H1 (cell line): ENCODE measurements at regions not wholly inside any gene's neighbourhood (a gene's known extent, or its start where the extent isn't known, plus 50 kb on each side); places are given as distances from the start of the nearest gene placed in this dataset.

ENCODE experiments used
- CTCF ChIA-PET: fragments of 300-600 bp; sonication (Branson Sonifier 250); formaldehyde crosslinking; loops from one replicate; lab custom pipeline; 2021; ENCODE audit not compliant: partially characterized antibody; lab: Charles Lee
- POLR2A ChIA-PET: fragments of 300-600 bp; sonication (Branson Sonifier 250); formaldehyde crosslinking; loops from one replicate; lab custom pipeline; 2021; ENCODE audit warnings: inconsistent platforms; ENCODE audit not compliant: partially characterized antibody; lab: Charles Lee
- DNase-seq, 2 experiments: peaks; one replicate each; pipeline versions ENCODE4 v3.0.0 to v3.0.0-alpha.2; 2010 to 2022; ENCODE audit warnings: low spot score in 2 of 2, low read depth in 1 of 2, mixed read lengths in 1 of 2
- FAIRE-seq: peaks from 2 replicates; lab custom pipeline; 2011; peaks lifted over from hg19 to GRCh38; lab: Jason Lieb, UNC
- H2AFZ ChIP-seq: 2 replicates; pipeline ENCODE4 v1.8.1; 2012; ENCODE audit warnings: low read length, inconsistent platforms
- H2AK5ac ChIP-seq: 2 replicates; pipeline ENCODE4 v1.6.1; 2013; ENCODE audit warnings: low read depth, low read length
- H2BK120ac ChIP-seq: replicated peaks from 2 replicates; pipeline ENCODE3; 2013; ENCODE audit warnings: low read depth, low read length, inconsistent platforms
- H2BK12ac ChIP-seq: 2 replicates; pipeline ENCODE4 v1.6.1; 2013; ENCODE audit warnings: low read depth, low read length
- H2BK15ac ChIP-seq: 2 replicates; pipeline ENCODE4 v1.6.1; 2013; ENCODE audit warnings: low read length
- H2BK20ac ChIP-seq: 2 replicates; pipeline ENCODE4 v1.6.1; 2013; ENCODE audit warnings: low read length
- H2BK5ac ChIP-seq: 2 replicates; pipeline ENCODE4 v1.6.1; 2013; ENCODE audit warnings: low read depth, low read length
- H3K14ac ChIP-seq: 2 replicates; pipeline ENCODE4 v1.6.1; 2013; ENCODE audit warnings: inconsistent platforms; ENCODE audit not compliant: insufficient read length
- H3K18ac ChIP-seq: 2 replicates; pipeline ENCODE4 v1.6.1; 2013; ENCODE audit warnings: low read length; ENCODE audit errors: extremely low read depth
- H3K23ac ChIP-seq: 2 replicates; pipeline ENCODE4 v1.6.1; 2013; ENCODE audit warnings: inconsistent platforms; ENCODE audit not compliant: insufficient read length
- H3K23me2 ChIP-seq: 2 replicates; pipeline ENCODE4 v1.6.1; 2013; ENCODE audit warnings: low read depth, low read length
- H3K27ac ChIP-seq: 2 replicates; pipeline ENCODE4 v1.6.1; 2011; ENCODE audit warnings: low read depth, low read length, inconsistent platforms
- H3K27me3 ChIP-seq, 4 experiments: replicated peaks in 1 of 4; 1 replicate in 1 of 4; 2 replicates in 3 of 4; pipeline versions ENCODE4 v1.6.1 to v1.8.1; 2011 to 2013; ENCODE audit warnings: low read length in 3 of 4, mild to moderate bottlenecking in 3 of 4, inconsistent platforms in 2 of 4, mixed read lengths in 2 of 4, moderate library complexity in 1 of 4; ENCODE audit not compliant: control insufficient read depth in 3 of 4, insufficient read depth in 3 of 4; ENCODE audit errors: extremely low read depth in 1 of 4
- H3K36me3 ChIP-seq, 4 experiments: 2 replicates each; pipeline versions ENCODE4 v1.6.1 to v1.8.1; 2011 to 2013; ENCODE audit warnings: mild to moderate bottlenecking in 4 of 4, low read length in 3 of 4, moderate library complexity in 2 of 4, control low read depth in 1 of 4, inconsistent platforms in 1 of 4; ENCODE audit not compliant: insufficient read depth in 4 of 4, control insufficient read depth in 2 of 4
- H3K4ac ChIP-seq: replicated peaks from 2 replicates; pipeline ENCODE3; 2013; ENCODE audit warnings: low read length, low read depth, mixed read lengths, inconsistent platforms; ENCODE audit not compliant: insufficient read length
- H3K4me1 ChIP-seq, 4 experiments: replicated peaks in 1 of 4; 1 replicate in 1 of 4; 2 replicates in 3 of 4; pipeline versions ENCODE4 v1.6.1 to v1.8.1; 2011 to 2013; ENCODE audit warnings: low read length in 3 of 4, inconsistent platforms in 2 of 4, mixed read lengths in 1 of 4; ENCODE audit not compliant: insufficient read depth in 4 of 4, control insufficient read depth in 3 of 4
- H3K4me2 ChIP-seq, 2 experiments: 2 replicates each; pipeline versions ENCODE4 v1.6.1 to v1.8.1; 2011 to 2013; ENCODE audit warnings: low read depth in 2 of 2, low read length in 2 of 2, control low read depth in 1 of 2, inconsistent platforms in 1 of 2, mild to moderate bottlenecking in 1 of 2; ENCODE audit not compliant: insufficient read depth in 1 of 2
- H3K4me3 ChIP-seq, 4 experiments: fragments of 200-600, 300-600 bp in 1 of 4; sonication (generic), shearing (Covaris generic), sonication (Bioruptor Twin) in 1 of 4; 2 replicates each; pipeline versions ENCODE4 v1.5.1 to v1.8.1; 2011 to 2016; ENCODE audit warnings: low read length in 4 of 4, low read depth in 3 of 4, control low read depth in 2 of 4, inconsistent platforms in 2 of 4, mild to moderate bottlenecking in 2 of 4, mixed read lengths in 1 of 4, moderate library complexity in 1 of 4; ENCODE audit not compliant: insufficient read depth in 2 of 4; ENCODE audit errors: extremely low read depth in 1 of 4
- H3K56ac ChIP-seq: replicated peaks from 2 replicates; pipeline ENCODE3; 2013; ENCODE audit warnings: low read depth, mild to moderate bottlenecking, mixed read lengths, low read length, inconsistent platforms; ENCODE audit not compliant: insufficient read length
- H3K79me1 ChIP-seq: 2 replicates; pipeline ENCODE4 v1.6.1; 2013; ENCODE audit warnings: low read depth, low read length, control low read depth
- H3K79me2 ChIP-seq, 2 experiments: 2 replicates each; pipeline versions ENCODE4 v1.6.1 to v1.8.1; 2012 to 2013; ENCODE audit warnings: low read length in 2 of 2, mild to moderate bottlenecking in 2 of 2, inconsistent platforms in 1 of 2; ENCODE audit not compliant: insufficient read depth in 2 of 2, control insufficient read depth in 1 of 2
- H3K9ac ChIP-seq, 4 experiments: replicated peaks in 1 of 4; 1 replicate in 1 of 4; 2 replicates in 3 of 4; pipeline versions ENCODE4 v1.6.1 to v1.8.1; 2011 to 2013; ENCODE audit warnings: low read depth in 3 of 4, low read length in 3 of 4, control low read depth in 2 of 4, mild to moderate bottlenecking in 2 of 4, moderate library complexity in 2 of 4, inconsistent platforms in 1 of 4; ENCODE audit errors: extremely low read depth in 1 of 4
- H3K9me3 ChIP-seq, 2 experiments: 2 replicates each; pipeline versions ENCODE4 v1.6.1 to v1.8.1; 2012 to 2013; ENCODE audit warnings: mild to moderate bottlenecking in 2 of 2, moderate library complexity in 2 of 2, control low read depth in 1 of 2, inconsistent platforms in 1 of 2, low read depth in 1 of 2, low read length in 1 of 2, mixed read lengths in 1 of 2; ENCODE audit not compliant: insufficient read depth in 2 of 2
- H4K20me1 ChIP-seq, 2 experiments: replicated peaks in 1 of 2; 2 replicates each; pipeline versions ENCODE3 to v1.8.1; 2011 to 2013; ENCODE audit warnings: inconsistent platforms in 2 of 2, low read length in 2 of 2, mild to moderate bottlenecking in 1 of 2; ENCODE audit not compliant: insufficient read depth in 2 of 2, control insufficient read depth in 1 of 2
- H4K5ac ChIP-seq: 2 replicates; pipeline ENCODE4 v1.6.1; 2013; ENCODE audit warnings: low read length, low read depth, mixed read lengths, inconsistent platforms; ENCODE audit not compliant: insufficient read length
- H4K8ac ChIP-seq: 2 replicates; pipeline ENCODE4 v1.8.0; 2013; ENCODE audit warnings: mild to moderate bottlenecking, moderate library complexity, low read length, inconsistent platforms; ENCODE audit not compliant: insufficient read depth; ENCODE audit errors: extremely low read depth
- H4K91ac ChIP-seq: replicated peaks from 2 replicates; pipeline ENCODE3; 2013; ENCODE audit warnings: low read length, mixed read lengths, inconsistent platforms; ENCODE audit not compliant: insufficient read length
- CBX8 ChIP-seq: fragments of 300-800, 300-1000 bp; sonication (generic); IDR thresholded peaks from 2 replicates; pipeline ENCODE4 v1.7.1; 2016; ENCODE audit warnings: low read depth, low read length, borderline replicate concordance
- CEBPB ChIP-seq: IDR thresholded peaks from 2 replicates; pipeline ENCODE4 v1.6.1; 2012; ENCODE audit warnings: low read depth, low read length
- CREB1 ChIP-seq: IDR thresholded peaks from 2 replicates; pipeline ENCODE4 v1.6.1; 2012; ENCODE audit warnings: inconsistent platforms
- KDM1A ChIP-seq: fragments of 200-600, 300-600 bp; sonication (generic); IDR thresholded peaks from 2 replicates; pipeline ENCODE4 v1.7.1; 2016; ENCODE audit warnings: mild to moderate bottlenecking, low read length, borderline replicate concordance
- KDM4A ChIP-seq: IDR thresholded peaks from one replicate; pipeline ENCODE4 v1.7.1; 2012; ENCODE audit warnings: low read depth, mild to moderate bottlenecking, moderate library complexity, low read length, inconsistent platforms; ENCODE audit not compliant: severe bottlenecking
- KDM5A ChIP-seq: fragments of 200-600 bp; IDR thresholded peaks from 2 replicates; pipeline ENCODE4 v1.7.1; 2012; ENCODE audit warnings: mild to moderate bottlenecking, low read length, inconsistent platforms, mixed read lengths
- POLR2A ChIP-seq, 2 experiments: IDR thresholded peaks; 1 replicate in 1 of 2; 2 replicates in 1 of 2; pipeline ENCODE4 v1.6.1; 2011; ENCODE audit warnings: low read depth in 2 of 2, low read length in 2 of 2, mild to moderate bottlenecking in 2 of 2; ENCODE audit errors: control extremely low read depth in 1 of 2
- RAD21 ChIP-seq, 2 experiments: IDR thresholded peaks in 1 of 2; conservative IDR thresholded peaks in 1 of 2; 2 replicates each; pipeline ENCODE4 v1.6.1; 2011; ENCODE audit warnings: low read depth in 2 of 2, low read length in 2 of 2, improper control_type of control experiment in 1 of 2, inconsistent platforms in 1 of 2, mild to moderate bottlenecking in 1 of 2, moderate library complexity in 1 of 2
- RFX5 ChIP-seq: IDR thresholded peaks from 2 replicates; pipeline ENCODE4 v1.6.1; 2011; ENCODE audit warnings: low read depth, low read length, improper control_type of control experiment, borderline replicate concordance
- RXRA ChIP-seq: IDR thresholded peaks from 2 replicates; pipeline ENCODE4 v1.6.1; 2011; ENCODE audit warnings: low read depth, mild to moderate bottlenecking, low read length, moderate library complexity; ENCODE audit not compliant: insufficient read depth
- SRF ChIP-seq: IDR thresholded peaks from 2 replicates; pipeline ENCODE4 v1.6.1; 2011; ENCODE audit warnings: mild to moderate bottlenecking, low read depth, low read length, moderate library complexity
- TCF12 ChIP-seq: IDR thresholded peaks from 2 replicates; pipeline ENCODE4 v1.6.1; 2011; ENCODE audit warnings: low read depth, mild to moderate bottlenecking, low read length
- ZNF274 ChIP-seq: IDR thresholded peaks from 2 replicates; pipeline ENCODE4 v1.7.0; 2012; ENCODE audit warnings: low read length, borderline replicate concordance; ENCODE audit errors: extremely low read depth
- WGBS, 2 experiments: shearing (Covaris generic) in 1 of 2; methylation state at CpG; one replicate each; pipeline versions ENCODE4 v1.1.6 to v1.1.7; 2013 to 2015; ENCODE audit warnings: low lambda C conversion rate in 2 of 2, mixed read lengths in 2 of 2, inconsistent platforms in 1 of 2, low coverage in 1 of 2, missing lambda C conversion rate in 1 of 2; ENCODE audit not compliant: insufficient replicate concordance in 2 of 2, insufficient coverage in 1 of 2, insufficient read length in 1 of 2; ENCODE audit errors: extremely low coverage in 1 of 2, missing lambda C conversion rate in 1 of 2; 5-methylcytosine and 5-hydroxymethylcytosine counted together

DNA sequence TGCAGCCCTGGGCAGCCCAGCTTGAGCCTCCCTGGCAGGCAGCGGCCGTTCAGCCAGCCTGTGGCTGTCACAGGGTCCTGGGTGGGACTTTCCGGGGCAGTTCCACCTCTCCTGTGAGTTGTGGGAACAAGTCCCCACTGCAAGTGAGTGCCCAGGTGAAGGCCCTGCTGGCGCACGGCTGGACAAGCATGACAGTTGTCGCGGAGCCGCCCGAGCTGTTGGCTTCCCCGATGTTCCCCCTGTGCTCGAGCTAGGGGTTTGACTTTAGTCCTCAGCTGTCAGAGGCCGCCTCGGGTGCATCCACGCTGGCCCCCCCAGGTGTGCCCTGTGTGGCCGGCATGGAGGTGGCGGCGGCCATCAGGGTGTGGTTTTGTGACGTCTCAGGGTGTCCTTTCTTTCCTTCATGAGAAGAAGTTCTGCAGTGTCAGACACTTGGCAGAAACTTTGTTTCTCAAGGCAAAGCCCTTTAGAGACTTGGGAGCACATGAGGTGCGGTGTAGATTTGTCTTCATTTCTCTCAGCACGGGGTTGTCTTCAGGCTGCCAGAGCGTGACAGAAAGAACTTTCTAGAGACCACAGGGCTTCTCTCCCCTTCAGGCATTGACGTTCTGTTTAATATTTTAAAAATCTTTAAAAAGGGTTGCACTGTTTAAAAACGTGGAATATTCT lies 69.4 kb upstream of the HGFAC start:
- H2BK12ac ChIP-seq, result peak overlapping the region; percentile 80; the same call in 1 of the 2 replicates
- H3K4me3 ChIP-seq, result no peak overlapping the region
- no peak overlapping the region for H2BK15ac ChIP-seq
- H4K91ac ChIP-seq, result peak overlapping the region; percentile 73
- no peak overlapping the region for H3K9ac ChIP-seq
- H3K36me3 ChIP-seq, result no peaks in the 10 kb centered on the region; a peak in 1 of 8 replicates
- H3K14ac ChIP-seq, result no peak overlapping the region
- ChIA-PET POLR2A (interaction anchor here (1.9 kb wide), 1 partner anchor 11 kb away, joined by 4 read pairs; no protein-coding TSS in a partner anchor), CTCF (interaction anchor here (1.2 to 3.9 kb wide), 6 partner anchors 27 to 80 kb away, joined by 3 to 24 read pairs (median 12); no protein-coding TSS in a partner anchor)
- peaks cover 15 to 20% of the 10 kb centered on the region in 2 experiments for H4K20me1 ChIP-seq
- H3K23me2 ChIP-seq, result peaks cover 9% of the 10 kb centered on the region; the same call in 1 of the 2 replicates
- peaks cover 7 to 30% (median 18%) of the 10 kb centered on the region in 4 experiments for H3K4me1 ChIP-seq
- no peak overlapping the region; the same call in 1 of the 2 replicates for H4K8ac ChIP-seq
- H3K56ac ChIP-seq, result no peak overlapping the region
- H3K27ac ChIP-seq, result no peak overlapping the region
- no peaks in the 10 kb centered on the region for H3K9me3 ChIP-seq
- peak overlapping the region; percentile 19 for H3K4ac ChIP-seq
- 92% methylated on average over 19 of the region's 23 CpGs; no CpG with 5 or more reads in 1 of the 2 experiments for WGBS, 2 experiments
- no peak overlapping the region for H2BK20ac ChIP-seq
- H4K5ac ChIP-seq, result no peak overlapping the region
- H2BK5ac ChIP-seq, result 0 out of 2 replicates have a peak overlapping the region, but pooled peaks have one; percentile 52
- H2BK120ac ChIP-seq, result no peak overlapping the region
- H3K23ac ChIP-seq, result no peak overlapping the region
- H3K4me2 ChIP-seq, result peak overlapping the region in 1 of 2 experiments; percentile 60; a peak in 2 of 4 replicates
- H3K79me1 ChIP-seq, result peaks cover 4% of the 10 kb centered on the region
- DNase-seq, result no peak
- no peak overlapping the region for H2AFZ ChIP-seq
- no peak overlapping the region for H2AK5ac ChIP-seq
- no peak overlapping the region for H3K18ac ChIP-seq
- FAIRE-seq, result no peak
- peaks cover 0 to 13% (median 10%) of the 10 kb centered on the region in 4 experiments; a peak in 3 of 7 replicates for H3K27me3 ChIP-seq
- no peaks in the 10 kb centered on the region for H3K79me2 ChIP-seq
- no peak for TF ChIP-seq RXRA
- TF ChIP-seq ZNF274, result no peak
- TF ChIP-seq RFX5, result no peak
- TF ChIP-seq SRF, result no peak
- TF ChIP-seq KDM4A, result no peak
- TF ChIP-seq KDM1A, result no peak
- no peak for TF ChIP-seq POLR2A (IDR thresholded peaks at IDR 0.05; ENCODE audit: control extremely low read depth in 1 of 2, low read depth in 2 of 2, low read length in 2 of 2)
- TF ChIP-seq RAD21 (IDR thresholded peaks at IDR 0.05 in 1 of 2, conservative IDR thresholded peaks at IDR 0.05 in 1 of 2; ENCODE audit: low read depth in 2 of 2, low read length in 2 of 2), result no peak
- no peak for TF ChIP-seq CREB1
- no peak for TF ChIP-seq CEBPB
- TF ChIP-seq TCF12, result no peak
- no peak for TF ChIP-seq CBX8
- no peak for TF ChIP-seq KDM5A
